GM04504 (cell line): ENCODE measurements at regions not wholly inside any gene's neighbourhood (a gene's known extent, or its start where the extent isn't known, plus 50 kb on each side); places are given as distances from the start of the nearest gene placed in this dataset.

Experiments
- DNase-seq: peaks from one replicate; pipeline ENCODE4 v3.0.0-alpha.2; 2012; ENCODE audit warnings: low read depth

DNA sequence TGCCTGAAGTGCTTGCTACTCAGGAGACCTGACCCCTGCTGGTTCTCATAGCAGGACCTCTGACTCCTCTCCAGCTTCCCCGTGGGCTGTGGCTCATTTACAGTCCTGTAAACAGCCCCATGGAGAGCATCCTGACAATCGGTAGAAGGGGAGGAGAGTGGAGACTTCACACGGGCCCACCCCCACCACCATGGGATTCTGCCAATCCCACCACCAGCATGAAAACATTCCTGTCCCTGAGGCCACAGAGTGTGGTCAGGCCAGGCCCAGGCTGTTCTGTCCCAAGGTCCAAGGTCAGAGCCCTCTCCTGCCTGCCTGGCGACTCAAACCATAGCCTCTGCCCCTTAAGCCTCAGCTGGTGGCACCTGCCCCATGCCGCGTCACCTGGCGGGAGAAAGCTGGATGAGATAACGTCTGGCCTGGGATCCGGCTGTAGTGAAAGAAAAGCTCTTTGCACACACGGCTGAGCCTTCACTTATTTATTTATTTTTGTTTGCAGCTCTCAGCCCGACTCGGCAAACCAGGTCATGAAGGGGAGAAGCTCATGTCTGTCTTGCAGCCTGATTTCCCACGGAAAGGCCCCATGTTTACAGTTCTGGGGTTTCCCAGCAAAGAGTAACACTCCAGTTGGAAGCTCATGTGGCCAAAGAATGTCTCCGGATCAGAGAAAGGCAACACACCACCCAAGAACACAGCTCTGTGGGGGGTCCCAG is 293.6 kb upstream of the ZMIZ1 start:
- DNase-seq: no peak

- DNase-seq: no peak
Measured at GRCh38 chr10:78775891-78776290, 292.9 kb upstream of the ZMIZ1 start.

GRCh38 chr10:78776756-78777155 is 292.0 kb upstream of the ZMIZ1 start:
- no peak for DNase-seq

GRCh38 chr10:78777466-78777865 is 291.3 kb upstream of the ZMIZ1 start:
- DNase-seq: no peak

DNA sequence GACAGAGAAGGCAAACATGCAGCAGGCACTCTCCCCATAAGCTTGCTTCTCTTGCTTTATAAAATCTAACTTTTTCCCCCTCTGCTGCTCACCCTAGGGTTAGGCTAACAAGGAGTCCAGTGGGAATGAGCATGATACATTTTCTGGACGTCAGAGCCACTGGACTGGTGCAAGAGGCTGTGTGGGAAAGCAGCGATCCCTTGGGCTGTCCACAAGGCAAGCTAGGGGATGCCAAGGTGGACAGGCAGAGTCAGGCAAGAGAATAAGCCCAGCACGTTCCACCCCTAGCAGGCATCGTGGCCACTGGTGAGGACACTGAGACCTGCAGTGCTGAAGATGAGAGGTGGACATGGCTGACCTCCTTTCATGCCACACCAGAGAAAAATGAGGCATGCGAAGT is 290.9 kb upstream of the ZMIZ1 start:
- DNase-seq: no peak

DNA sequence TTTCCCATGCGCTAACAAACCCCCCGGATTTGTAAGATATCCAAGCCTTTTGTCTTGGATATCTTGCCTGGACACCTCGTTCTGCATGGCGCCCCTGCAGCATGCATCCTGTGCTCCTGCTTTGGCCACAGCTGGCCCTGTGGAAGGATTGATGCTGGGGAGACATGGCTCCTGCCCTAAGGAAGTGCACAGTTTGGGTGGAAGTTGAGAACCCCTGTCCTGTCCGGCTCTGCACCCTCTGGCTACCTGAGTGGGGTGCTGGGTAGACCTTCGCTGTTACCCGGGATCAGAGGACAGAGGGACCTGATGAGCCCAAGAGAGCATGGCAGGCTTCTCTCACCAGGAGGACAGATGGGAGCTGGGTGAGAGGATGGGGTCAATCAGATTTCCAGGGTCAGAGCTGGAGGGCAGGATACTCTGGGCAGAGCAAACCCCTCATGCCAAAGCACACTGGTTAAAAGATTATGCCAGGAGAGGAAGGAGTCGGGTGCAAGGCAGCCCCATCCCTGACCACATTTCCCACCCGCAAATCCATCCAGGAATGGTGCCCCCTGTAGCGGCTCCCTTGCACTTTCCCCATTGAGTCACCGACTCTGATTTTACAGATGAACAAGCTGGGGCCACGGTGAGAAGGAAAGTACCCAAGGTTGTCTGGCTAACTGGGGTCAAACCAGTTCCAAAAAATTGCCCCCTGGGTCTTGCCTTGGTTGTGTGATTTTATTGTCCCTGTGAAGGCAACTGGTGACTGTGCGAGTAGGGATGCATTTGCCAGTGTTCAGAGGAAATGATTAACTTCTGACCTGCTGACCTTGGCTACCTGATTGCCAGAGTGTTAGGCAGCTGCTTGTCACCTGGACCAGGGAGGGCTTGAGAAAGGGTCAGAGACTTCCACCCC is 290.1 kb upstream of the ZMIZ1 start:
- no peak for DNase-seq

GRCh38 chr10:78779339-78779955 is 289.3 kb upstream of the ZMIZ1 start:
- no peak for DNase-seq

DNA sequence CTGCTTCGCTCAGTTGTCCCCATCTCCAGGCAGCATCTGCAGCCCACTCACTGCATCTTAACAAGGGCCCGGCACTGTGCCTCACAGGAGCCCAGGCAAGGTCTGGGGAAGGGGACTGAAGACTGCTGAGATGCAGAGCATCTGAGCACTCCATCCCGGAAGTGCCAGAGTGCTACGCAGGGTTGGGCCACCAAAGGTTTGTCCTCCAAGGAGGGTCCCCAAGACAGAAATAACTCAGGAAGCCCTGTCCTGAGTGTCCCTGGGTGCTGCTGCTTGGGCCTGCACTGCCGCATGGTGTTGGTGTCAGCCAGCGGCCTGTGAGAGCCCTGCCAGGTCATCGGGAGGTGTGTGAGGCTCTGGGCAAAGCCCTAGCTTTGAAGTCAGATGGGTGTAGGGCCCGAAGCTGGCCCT is 288.2 kb upstream of the ZMIZ1 start:
- no peak for DNase-seq

GRCh38 chr10:78781251-78781913 is 287.4 kb upstream of the ZMIZ1 start:
- no peak for DNase-seq

DNA sequence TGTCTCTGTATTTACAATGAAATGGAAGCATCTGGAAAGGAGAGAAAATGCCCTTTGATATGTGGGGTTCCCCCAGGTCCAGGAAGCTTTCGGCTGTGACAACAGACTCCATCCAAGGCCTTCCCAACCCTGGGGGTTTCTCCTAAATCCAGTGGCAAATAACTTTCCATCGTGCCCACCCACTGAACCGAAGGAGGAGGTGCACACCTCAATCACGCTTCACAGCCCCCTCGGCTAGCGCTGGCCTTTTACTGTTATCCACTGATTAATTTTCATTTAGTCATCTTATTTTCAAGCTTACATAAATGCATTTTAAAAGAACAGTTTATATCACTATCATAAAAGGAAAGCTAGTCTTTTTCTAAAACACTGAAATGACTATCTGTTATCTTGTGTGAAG is 286.8 kb upstream of the ZMIZ1 start:
- no peak for DNase-seq

DNA sequence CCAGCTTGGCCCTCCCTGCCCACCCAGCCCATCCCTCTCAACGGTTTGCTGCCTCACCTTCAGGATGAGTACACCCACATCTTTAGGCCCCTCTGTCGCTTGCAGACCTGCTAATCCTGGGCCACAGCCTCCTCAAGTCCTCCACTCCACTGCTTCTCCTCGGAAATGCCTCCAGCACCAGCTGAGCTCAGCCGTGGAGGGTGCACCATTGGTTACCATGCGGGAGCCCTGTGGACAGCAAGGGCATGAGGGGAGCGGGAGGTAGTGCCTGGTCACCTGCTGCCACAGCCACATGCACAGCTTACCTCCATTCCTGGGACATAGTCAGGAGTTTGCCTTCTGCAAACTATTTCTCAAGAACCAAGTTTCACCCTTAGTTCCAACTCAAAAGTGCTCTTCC is 286.3 kb upstream of the ZMIZ1 start:
- no peak for DNase-seq

DNA sequence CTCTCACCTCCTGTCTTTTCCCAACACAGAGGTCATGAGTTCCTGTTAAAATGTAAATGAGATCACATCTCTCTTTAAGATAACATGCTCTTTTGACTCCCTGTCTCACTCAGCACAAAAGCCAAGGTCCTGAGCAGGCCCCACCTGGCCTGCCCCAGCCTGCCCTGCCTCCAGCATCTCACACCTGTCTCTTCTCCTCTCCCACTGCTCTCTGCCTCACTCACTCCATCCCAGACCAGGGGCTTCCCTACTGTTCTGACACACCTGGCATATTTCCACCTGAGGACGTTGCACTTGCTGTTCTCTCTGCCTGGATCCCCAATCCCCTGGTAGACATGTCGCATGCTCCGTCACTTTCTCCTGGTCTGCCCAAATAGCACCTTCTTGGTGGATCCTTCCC is 285.0 kb upstream of the ZMIZ1 start:
- DNase-seq: no peak

GRCh38 chr10:78784546-78784945 is 284.2 kb upstream of the ZMIZ1 start:
- DNase-seq: no peak

DNA sequence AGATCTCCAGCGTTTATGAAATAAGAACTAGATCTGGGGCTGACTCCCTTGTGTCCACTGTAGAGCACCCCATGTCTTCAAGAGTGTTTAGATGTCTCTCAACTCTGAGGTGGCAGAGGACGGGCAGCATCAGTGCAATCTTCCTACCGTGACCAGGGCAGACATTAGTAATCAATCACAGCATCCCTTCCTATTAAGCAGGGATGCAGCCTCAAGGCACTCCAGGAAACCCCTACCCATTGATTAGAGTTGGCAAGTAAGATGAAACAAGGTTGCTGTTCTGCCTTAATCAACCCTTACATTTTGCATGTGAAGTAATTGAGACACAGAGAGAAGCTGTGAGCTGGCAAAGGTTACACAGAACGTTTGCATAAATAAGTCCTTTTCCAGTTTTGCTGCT is 283.7 kb upstream of the ZMIZ1 start:
- no peak for DNase-seq

GRCh38 chr10:78785991-78786390 is 282.8 kb upstream of the ZMIZ1 start:
- DNase-seq: no peak

- DNase-seq: no peak
Measured at GRCh38 chr10:78787125-78787524, 281.6 kb upstream of the ZMIZ1 start.

- DNase-seq: no peak
Measured at GRCh38 chr10:78794736-78795455, 273.9 kb upstream of the ZMIZ1 start.

GRCh38 chr10:78798976-78799730 is 269.6 kb upstream of the ZMIZ1 start:
- DNase-seq: no peak

GRCh38 chr10:78800006-78800405 is 268.8 kb upstream of the ZMIZ1 start:
- DNase-seq: no peak

DNA sequence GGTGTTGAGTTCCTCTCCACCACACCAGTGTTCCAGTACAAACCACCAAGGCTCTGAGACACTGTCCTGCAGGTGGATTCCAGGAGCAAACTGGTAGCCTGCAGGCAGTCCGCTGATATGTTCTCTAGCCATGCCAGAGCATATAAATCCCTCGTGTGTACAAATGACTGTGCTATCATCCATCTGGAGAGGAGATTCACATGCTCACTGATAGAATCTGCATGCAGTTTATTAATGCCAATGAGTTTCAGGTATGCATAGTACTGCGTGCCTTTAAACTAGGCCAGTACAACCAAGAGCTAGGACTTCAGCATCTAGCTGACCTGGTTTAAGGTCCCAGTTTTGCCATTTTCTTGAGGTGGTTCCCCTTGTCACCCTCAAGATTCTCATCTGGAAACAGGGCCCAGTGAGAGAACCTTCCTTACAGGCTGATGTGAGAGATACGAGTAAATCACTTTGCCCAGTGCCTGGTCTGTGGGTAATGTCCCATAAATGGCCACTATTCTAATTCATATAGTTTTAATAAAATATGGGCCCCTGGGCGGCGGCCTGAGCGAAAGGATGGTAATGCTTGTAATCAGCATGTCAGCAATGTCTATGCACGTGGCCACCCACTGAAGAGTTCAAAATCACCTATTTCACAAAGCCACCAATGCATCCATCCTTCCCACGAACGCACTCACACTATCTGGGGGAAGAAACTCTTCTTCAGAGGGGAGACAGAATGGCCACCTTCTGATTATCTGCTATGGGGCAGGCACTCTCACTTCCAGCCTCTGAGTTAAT is 268.0 kb upstream of the ZMIZ1 start:
- no peak for DNase-seq
